ENCODE measurements at regions not wholly inside any gene's neighbourhood (a gene's known extent, or its start where the extent isn't known, plus 50 kb on each side); places are given as distances from the start of the nearest gene placed in this dataset.

GRCh38 chr14:53779301-53779700 lies 177.3 kb downstream of the BMP4 start:
- no peak for TF ChIP-seq CTCF (IDR thresholded peaks at IDR 0.05; ENCODE audit: low read depth, low read length, poor library complexity, severe bottlenecking)
- TF ChIP-seq EZH2phosphoT487 (IDR thresholded peaks at IDR 0.05; ENCODE audit: borderline replicate concordance, low read length) = no peak

Measured in DOHH2 (cell line).